ENCODE measurements at regions not wholly inside any gene's neighbourhood (a gene's known extent, or its start where the extent isn't known, plus 50 kb on each side); places are given as distances from the start of the nearest gene placed in this dataset.

DNA sequence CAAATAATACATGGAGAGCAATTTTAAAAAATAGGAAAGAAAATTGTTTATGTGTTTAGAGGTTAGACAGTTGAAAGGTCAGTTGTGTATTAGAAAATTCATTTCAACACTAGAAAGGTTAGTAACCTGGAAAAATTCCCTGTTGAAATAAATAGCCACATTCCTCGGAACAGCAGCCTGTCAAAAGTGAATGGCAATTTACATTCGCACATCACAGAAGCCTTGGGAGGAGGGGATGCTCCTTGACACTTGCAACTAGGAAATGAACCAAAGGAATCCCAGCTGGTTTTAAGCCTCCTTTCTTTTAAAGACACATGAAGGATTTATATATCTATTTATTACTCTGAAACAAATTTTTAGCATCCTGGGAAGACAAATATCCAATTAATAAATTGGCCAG lies 653.5 kb upstream of the LRRTM4 start:
- Histone ChIP-seq H3K27ac (ENCODE audit: low read depth in 2 of 2, low read length in 2 of 2) (no peak overlapping the region), H3K4me1 (ENCODE audit: control insufficient read depth in 2 of 3, insufficient read depth in 2 of 3, low read depth in 1 of 3, low read length in 3 of 3) (no peaks in the 10 kb centered on the region), H3K27me3 (ENCODE audit: control insufficient read depth, insufficient read depth, low read length) (no peaks in the 10 kb centered on the region), H3K9me3 (ENCODE audit: control insufficient read depth in 2 of 3, insufficient read depth in 1 of 3, low read length in 3 of 3) (peaks cover 0 to 2% (median 0%) of the 10 kb centered on the region in 3 donors), H3K4me3 (ENCODE audit: low read length in 3 of 3) (no peak overlapping the region), H3K9ac (ENCODE audit: low read length in 3 of 3) (no peak overlapping the region), H3K36me3 (ENCODE audit: control insufficient read depth in 2 of 3, insufficient read depth in 3 of 3, low read length in 3 of 3) (no peaks in the 10 kb centered on the region)
- intact Hi-C loops (cut with DNase I), result no loop called here
- TF ChIP-seq, protein P1, sequence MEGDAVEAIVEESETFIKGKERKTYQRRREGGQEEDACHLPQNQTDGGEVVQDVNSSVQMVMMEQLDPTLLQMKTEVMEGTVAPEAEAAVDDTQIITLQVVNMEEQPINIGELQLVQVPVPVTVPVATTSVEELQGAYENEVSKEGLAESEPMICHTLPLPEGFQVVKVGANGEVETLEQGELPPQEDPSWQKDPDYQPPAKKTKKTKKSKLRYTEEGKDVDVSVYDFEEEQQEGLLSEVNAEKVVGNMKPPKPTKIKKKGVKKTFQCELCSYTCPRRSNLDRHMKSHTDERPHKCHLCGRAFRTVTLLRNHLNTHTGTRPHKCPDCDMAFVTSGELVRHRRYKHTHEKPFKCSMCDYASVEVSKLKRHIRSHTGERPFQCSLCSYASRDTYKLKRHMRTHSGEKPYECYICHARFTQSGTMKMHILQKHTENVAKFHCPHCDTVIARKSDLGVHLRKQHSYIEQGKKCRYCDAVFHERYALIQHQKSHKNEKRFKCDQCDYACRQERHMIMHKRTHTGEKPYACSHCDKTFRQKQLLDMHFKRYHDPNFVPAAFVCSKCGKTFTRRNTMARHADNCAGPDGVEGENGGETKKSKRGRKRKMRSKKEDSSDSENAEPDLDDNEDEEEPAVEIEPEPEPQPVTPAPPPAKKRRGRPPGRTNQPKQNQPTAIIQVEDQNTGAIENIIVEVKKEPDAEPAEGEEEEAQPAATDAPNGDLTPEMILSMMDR (IDR thresholded peaks at IDR 0.05; ENCODE audit: borderline replicate concordance, extremely low read depth, insufficient read depth), result no peak
- DNase-seq (peak in 1 of 5 donors; percentile 1), FAIRE-seq (no peak)

DNA sequence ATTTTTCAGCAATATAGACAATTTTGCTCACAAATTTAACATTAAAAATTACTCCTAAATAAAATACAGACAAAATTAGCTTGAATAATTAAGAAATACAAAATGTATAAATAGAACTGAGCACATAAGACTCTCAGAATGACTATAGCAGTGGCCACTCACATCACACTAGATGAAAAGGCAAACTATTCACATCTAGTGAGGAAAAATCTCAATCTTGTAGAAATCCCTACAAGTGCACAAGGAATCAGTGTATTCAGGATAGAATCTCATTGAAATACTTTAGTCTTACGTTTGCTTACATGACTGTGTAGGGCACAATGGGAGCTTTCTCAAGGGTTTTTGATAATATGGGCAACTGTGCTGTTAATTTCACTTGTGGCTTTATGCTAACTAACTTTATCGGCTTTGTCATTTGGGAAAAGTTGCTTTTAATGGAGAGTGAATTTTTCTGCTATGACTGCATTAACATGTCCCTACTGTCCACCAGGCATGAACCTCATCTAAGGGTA lies 678.9 kb upstream of the LRRTM4 start:
- intact Hi-C loops (cut with DNase I), result no loop called here
- TF ChIP-seq, protein P1 (IDR thresholded peaks at IDR 0.05; ENCODE audit: borderline replicate concordance, extremely low read depth, insufficient read depth), result no peak
- no peaks in the 10 kb centered on the region for H3K27me3 ChIP-seq (ENCODE audit: control insufficient read depth, insufficient read depth, low read length)
- H3K27ac ChIP-seq (ENCODE audit: low read depth in 2 of 2, low read length in 2 of 2), result no peak overlapping the region
- H3K9ac ChIP-seq (ENCODE audit: low read length in 3 of 3), result no peak overlapping the region
- no peak overlapping the region for H3K4me3 ChIP-seq (ENCODE audit: low read length in 3 of 3)
- no peak for DNase-seq
- no peaks in the 10 kb centered on the region for H3K4me1 ChIP-seq (ENCODE audit: control insufficient read depth in 2 of 3, insufficient read depth in 2 of 3, low read depth in 1 of 3, low read length in 3 of 3)
- no peak for FAIRE-seq
- no peaks in the 10 kb centered on the region for H3K9me3 ChIP-seq (ENCODE audit: control insufficient read depth in 2 of 3, insufficient read depth in 1 of 3, low read length in 3 of 3)
- no peaks in the 10 kb centered on the region for H3K36me3 ChIP-seq (ENCODE audit: control insufficient read depth in 2 of 3, insufficient read depth in 3 of 3, low read length in 3 of 3)

DNA sequence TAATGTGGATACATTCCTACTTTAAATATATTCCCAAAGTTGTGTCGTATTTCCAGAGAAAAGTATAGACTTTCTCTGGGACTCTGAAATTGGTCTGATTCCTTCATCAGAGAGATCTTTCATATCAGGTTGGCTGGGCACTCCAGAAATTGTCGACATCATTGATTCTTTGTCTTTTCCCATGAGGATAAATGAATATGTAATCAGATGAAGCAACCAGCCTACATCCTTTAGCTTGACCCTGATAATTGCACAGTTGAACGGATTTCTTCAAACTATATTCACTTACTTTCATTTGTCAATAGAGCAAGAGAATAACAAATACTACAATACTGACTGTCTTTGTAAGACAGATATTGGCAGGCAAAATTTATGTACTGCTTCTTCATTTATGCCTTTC lies 680.2 kb upstream of the LRRTM4 start:
- H3K27me3 ChIP-seq (ENCODE audit: control insufficient read depth, insufficient read depth, low read length), result no peaks in the 10 kb centered on the region
- H3K9ac ChIP-seq (ENCODE audit: low read length in 3 of 3), result no peak overlapping the region
- H3K27ac ChIP-seq (ENCODE audit: low read depth in 2 of 2, low read length in 2 of 2), result no peak overlapping the region
- no peaks in the 10 kb centered on the region for H3K4me1 ChIP-seq (ENCODE audit: control insufficient read depth in 2 of 3, insufficient read depth in 2 of 3, low read depth in 1 of 3, low read length in 3 of 3)
- H3K36me3 ChIP-seq (ENCODE audit: control insufficient read depth in 2 of 3, insufficient read depth in 3 of 3, low read length in 3 of 3), result no peaks in the 10 kb centered on the region
- DNase-seq, result no peak
- H3K9me3 ChIP-seq (ENCODE audit: control insufficient read depth in 2 of 3, insufficient read depth in 1 of 3, low read length in 3 of 3), result no peaks in the 10 kb centered on the region
- no peak overlapping the region for H3K4me3 ChIP-seq (ENCODE audit: low read length in 3 of 3)
- intact Hi-C loops (cut with DNase I), result no loop called here
- TF ChIP-seq, protein P1 (IDR thresholded peaks at IDR 0.05; ENCODE audit: borderline replicate concordance, extremely low read depth, insufficient read depth), result no peak
- FAIRE-seq, result no peak

All from kidney (tissue), 13 donors.